Body of pancreas (tissue), 4 donors: ENCODE measurements at regions not wholly inside any gene's neighbourhood (a gene's known extent, or its start where the extent isn't known, plus 50 kb on each side); places are given as distances from the start of the nearest gene placed in this dataset.

ENCODE experiments used
- POLR2A ChIP-seq, 3 donors: fragments of 450-650 bp; IDR thresholded peaks; one replicate each; pipeline ENCODE4 v1.6.1; 2016; ENCODE audit warnings: antibody characterized with exemption in 3 of 3, mild to moderate bottlenecking in 2 of 3
- TF ChIP-seq, protein P1 (sequence below), 7 experiments: fragments of 450-650 bp in 4 of 7; fragments of 200-600 bp in 3 of 7; sonication (generic) in 3 of 7; IDR thresholded peaks; one replicate each; pipeline ENCODE4 v1.5.1; 2016 to 2019; ENCODE audit warnings: antibody characterized with exemption in 7 of 7

DNA sequence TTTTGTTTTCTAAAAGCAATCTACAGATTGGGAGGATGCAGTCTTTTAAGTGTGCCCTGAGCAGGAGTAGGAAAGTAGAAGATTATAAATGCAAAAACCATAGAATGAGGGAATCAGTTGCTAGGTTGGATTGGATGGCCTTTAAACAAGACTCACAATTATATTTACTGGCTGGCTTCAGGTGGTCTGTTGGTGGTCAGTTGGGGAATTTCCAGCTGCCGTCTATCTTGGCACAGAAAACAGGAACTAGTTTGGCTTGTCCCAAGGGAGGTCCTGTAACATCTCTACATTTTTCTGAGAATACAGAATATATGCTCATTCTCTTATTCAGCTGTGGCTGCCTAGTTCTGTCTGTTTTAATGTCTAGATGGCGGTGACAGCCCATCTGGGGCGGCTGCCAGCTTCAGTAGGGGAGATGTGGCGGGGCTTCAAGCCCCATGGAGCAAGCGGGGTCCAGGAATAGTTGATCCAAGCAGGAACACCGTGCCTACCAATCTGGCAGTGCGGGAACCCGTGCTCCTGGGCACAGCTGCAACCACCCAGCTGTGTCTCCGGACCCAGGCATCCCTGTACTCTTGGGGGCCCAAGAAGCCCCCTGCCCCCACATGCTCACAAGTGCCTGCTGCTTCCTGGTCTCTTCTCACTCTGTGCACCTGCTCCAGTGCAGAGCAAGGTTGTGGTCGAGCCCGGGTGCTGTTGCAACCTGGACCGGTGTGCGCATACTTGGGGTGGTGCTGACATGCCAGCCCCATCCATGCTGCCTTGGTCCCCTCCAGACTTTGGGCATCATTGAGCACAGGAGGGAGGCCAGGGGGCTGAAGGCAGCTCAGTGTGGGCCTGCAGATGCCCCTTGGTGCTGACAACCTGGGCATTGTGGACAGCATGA lies 1182.6 kb downstream of the AMY1C start:
- TF ChIP-seq, protein P1, sequence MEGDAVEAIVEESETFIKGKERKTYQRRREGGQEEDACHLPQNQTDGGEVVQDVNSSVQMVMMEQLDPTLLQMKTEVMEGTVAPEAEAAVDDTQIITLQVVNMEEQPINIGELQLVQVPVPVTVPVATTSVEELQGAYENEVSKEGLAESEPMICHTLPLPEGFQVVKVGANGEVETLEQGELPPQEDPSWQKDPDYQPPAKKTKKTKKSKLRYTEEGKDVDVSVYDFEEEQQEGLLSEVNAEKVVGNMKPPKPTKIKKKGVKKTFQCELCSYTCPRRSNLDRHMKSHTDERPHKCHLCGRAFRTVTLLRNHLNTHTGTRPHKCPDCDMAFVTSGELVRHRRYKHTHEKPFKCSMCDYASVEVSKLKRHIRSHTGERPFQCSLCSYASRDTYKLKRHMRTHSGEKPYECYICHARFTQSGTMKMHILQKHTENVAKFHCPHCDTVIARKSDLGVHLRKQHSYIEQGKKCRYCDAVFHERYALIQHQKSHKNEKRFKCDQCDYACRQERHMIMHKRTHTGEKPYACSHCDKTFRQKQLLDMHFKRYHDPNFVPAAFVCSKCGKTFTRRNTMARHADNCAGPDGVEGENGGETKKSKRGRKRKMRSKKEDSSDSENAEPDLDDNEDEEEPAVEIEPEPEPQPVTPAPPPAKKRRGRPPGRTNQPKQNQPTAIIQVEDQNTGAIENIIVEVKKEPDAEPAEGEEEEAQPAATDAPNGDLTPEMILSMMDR (IDR thresholded peaks at IDR 0.05) = no peak
- TF ChIP-seq POLR2A (IDR thresholded peaks at IDR 0.05) = no peak
